Activated T-helper 2 cell treated with anti-CD3 and anti-CD28 coated beads, Interferon-gamma antibody, Interleukin-2, Interleukin-4, amounts not matched to agents 10 μg/mL and 5 μg/mL and 100 μg/mL, durations not matched to agents 14 hours and 24 hours and 36 hours (primary cell): ENCODE measurements at regions not wholly inside any gene's neighbourhood (a gene's known extent, or its start where the extent isn't known, plus 50 kb on each side); places are given as distances from the start of the nearest gene placed in this dataset.

Source experiments
- DNase-seq: peaks from one replicate; pipeline ENCODE4 v3.0.0; 2021; ENCODE audit warnings: low spot score
- H3K27ac Mint-ChIP-seq: one replicate; pipeline ENCODE4 v1.8.0; 2021; ENCODE audit warnings: mixed read lengths
- H3K27me3 Mint-ChIP-seq: one replicate; pipeline ENCODE4 v1.8.0; 2021; ENCODE audit warnings: low read depth, mixed read lengths
- H3K36me3 Mint-ChIP-seq: one replicate; pipeline ENCODE4 v1.8.0; 2021; ENCODE audit warnings: low read depth, mixed read lengths
- H3K4me1 Mint-ChIP-seq: one replicate; pipeline ENCODE4 v1.8.0; 2021; ENCODE audit warnings: low read depth, mixed read lengths
- H3K4me3 Mint-ChIP-seq: one replicate; pipeline ENCODE4 v1.8.0; 2021; ENCODE audit warnings: low read depth, mild to moderate bottlenecking, moderate library complexity, mixed read lengths
- H3K9me3 Mint-ChIP-seq: one replicate; pipeline ENCODE4 v1.8.0; 2021; ENCODE audit warnings: mixed read lengths
- intact Hi-C: fragments of 100-400 bp; cut with micrococcal nuclease; formaldehyde crosslinking; loops from one replicate; pipeline ENCODE4 v1.15.1; 2023

DNA sequence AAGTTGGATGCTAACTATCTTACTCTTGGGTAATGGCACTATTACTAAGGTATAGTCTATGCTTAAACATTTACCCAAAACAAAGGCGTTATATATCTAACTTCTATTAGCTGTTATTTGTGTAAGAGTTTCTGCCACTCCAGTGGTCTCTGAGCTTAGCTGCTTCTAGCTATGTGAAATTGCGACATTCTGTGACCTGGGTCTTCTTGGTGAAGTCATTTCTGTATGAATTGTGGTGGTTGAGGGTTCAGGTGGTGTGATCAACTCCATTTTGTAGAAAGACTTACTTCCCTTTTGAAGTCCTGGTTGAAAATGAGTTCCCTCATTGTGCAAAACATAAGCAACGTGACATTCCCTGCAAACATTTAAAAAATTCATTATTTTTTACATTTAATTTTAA, 221.6 kb downstream of the PIK3C3 start:
- intact Hi-C loops, result no loop called here
- no peak overlapping the region for H3K4me3 Mint-ChIP-seq
- no peak overlapping the region for H3K27ac Mint-ChIP-seq
- H3K4me1 Mint-ChIP-seq, result no peaks in the 10 kb centered on the region
- no peaks in the 10 kb centered on the region for H3K9me3 Mint-ChIP-seq
- H3K36me3 Mint-ChIP-seq, result no peaks in the 10 kb centered on the region
- H3K27me3 Mint-ChIP-seq, result no peaks in the 10 kb centered on the region
- DNase-seq, result no peak

DNA sequence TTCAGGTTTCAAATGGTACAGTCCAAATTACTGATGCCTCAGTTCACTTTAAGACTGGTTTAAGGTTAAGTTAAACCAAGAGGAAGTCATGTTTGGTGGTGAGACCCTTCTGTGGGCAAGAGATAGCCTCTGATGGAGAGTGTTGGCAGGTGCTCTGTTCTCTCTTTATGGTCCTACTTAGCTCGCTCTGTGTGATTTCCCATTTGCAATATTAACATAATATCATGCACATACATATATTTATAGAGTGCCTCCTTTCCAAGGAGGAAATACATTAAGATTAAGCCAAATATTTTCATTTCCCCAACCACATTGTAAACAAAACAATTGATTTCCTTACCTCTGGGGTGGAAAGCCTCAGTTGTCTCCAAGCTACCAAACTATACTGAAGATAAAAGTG, 222.4 kb downstream of the PIK3C3 start:
- H3K4me1 Mint-ChIP-seq, result no peaks in the 10 kb centered on the region

DNA sequence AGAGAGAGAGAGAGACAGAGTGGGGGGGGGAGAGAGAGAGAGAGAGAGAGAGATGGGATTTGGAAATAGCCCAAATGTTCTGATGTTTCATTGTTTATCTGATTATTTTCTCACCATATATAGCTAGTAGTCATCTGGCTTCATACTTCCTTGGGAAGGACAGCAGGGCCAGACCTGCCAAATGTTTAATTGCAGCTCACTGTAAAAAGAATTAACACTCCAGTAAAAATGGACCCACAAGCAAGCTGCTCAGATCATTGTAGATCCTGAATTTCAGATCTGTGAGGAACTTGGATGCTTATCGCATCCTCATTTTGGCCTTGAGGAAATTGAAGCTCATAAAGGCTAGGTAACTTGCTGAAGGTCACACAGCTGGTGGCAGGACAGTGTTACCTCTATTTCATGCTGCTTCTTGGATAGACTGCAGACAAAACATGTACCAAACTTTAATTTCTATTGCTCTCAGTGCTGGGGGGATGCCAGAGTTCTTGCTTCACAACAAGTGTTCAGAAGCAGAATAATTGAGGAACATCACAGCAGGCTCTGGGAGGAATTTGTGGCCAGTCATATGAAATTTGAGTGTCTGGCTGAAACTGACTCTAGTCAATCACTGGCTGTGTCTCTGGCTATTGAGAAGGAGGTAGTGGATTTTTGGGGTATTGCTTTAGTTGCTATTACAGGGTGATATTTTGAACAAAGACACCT, 223.5 kb downstream of the PIK3C3 start:
- intact Hi-C loops, result no loop called here
- H3K9me3 Mint-ChIP-seq, result no peaks in the 10 kb centered on the region
- no peak overlapping the region for H3K4me3 Mint-ChIP-seq
- no peaks in the 10 kb centered on the region for H3K4me1 Mint-ChIP-seq
- no peaks in the 10 kb centered on the region for H3K36me3 Mint-ChIP-seq
- no peaks in the 10 kb centered on the region for H3K27me3 Mint-ChIP-seq
- no peak for DNase-seq
- H3K27ac Mint-ChIP-seq, result no peak overlapping the region

More for the DNA sequence above, 222.4 kb downstream of the PIK3C3 start:
- no peak for DNase-seq
- no peaks in the 10 kb centered on the region for H3K9me3 Mint-ChIP-seq
- no peak overlapping the region for H3K27ac Mint-ChIP-seq
- H3K27me3 Mint-ChIP-seq, result no peaks in the 10 kb centered on the region
- intact Hi-C loops, result no loop called here
- H3K36me3 Mint-ChIP-seq, result no peaks in the 10 kb centered on the region
- no peak overlapping the region for H3K4me3 Mint-ChIP-seq

DNA sequence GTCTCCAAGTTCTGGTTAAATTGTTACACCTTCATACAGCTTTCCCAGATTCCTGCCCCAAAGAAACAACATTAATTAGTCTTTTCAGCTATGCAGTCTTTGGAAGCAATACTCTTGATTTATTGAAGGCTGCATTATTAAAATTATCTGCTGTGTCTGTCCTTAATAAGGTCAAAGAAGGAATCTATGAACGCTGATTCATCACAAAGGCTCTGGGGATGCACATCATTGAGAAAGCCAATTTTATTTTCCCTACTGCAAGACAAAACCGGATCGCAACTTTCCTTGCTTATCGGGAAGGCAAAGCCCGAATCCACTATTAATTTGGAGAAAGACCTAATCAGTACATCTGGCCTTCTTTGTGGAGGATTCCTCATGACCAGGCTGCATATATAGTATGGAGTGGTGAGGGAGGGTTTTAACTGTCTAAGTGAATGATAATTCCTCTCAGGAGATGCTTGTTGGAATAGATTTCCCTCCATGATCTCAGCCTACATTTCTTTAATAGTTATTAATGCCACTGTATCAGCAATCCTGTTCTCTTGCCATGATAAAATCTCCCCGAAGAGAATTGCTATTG, 224.6 kb downstream of the PIK3C3 start:
- H3K27ac Mint-ChIP-seq, result no peak overlapping the region
- intact Hi-C loops, result no loop called here
- no peak overlapping the region for H3K4me3 Mint-ChIP-seq
- no peaks in the 10 kb centered on the region for H3K27me3 Mint-ChIP-seq
- H3K36me3 Mint-ChIP-seq, result no peaks in the 10 kb centered on the region
- no peaks in the 10 kb centered on the region for H3K9me3 Mint-ChIP-seq
- DNase-seq, result no peak
- H3K4me1 Mint-ChIP-seq, result no peaks in the 10 kb centered on the region

DNA sequence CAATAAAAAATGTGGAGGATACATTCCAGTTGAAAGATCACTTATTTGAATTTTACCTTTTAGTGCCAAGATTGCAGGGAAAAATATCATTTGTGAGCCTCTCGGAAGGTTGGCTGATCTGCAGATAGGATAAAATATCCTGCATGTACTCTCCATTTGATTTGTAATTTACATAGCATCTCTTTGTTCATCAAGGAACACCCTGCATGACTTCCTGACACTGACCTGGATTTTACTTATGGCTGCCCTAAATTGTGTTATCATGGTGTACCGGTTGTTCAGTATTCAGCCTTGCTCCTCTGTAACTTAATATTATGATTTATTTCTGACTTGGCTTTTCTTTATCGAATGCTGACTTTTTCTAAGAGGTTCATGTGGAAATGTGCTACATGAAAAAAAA, 226.4 kb downstream of the PIK3C3 start:
- H3K9me3 Mint-ChIP-seq, result no peaks in the 10 kb centered on the region
- no peaks in the 10 kb centered on the region for H3K27me3 Mint-ChIP-seq
- intact Hi-C loops, result no loop called here
- H3K4me1 Mint-ChIP-seq, result no peaks in the 10 kb centered on the region
- H3K36me3 Mint-ChIP-seq, result no peaks in the 10 kb centered on the region
- no peak overlapping the region for H3K27ac Mint-ChIP-seq
- H3K4me3 Mint-ChIP-seq, result no peak overlapping the region
- no peak for DNase-seq

DNA sequence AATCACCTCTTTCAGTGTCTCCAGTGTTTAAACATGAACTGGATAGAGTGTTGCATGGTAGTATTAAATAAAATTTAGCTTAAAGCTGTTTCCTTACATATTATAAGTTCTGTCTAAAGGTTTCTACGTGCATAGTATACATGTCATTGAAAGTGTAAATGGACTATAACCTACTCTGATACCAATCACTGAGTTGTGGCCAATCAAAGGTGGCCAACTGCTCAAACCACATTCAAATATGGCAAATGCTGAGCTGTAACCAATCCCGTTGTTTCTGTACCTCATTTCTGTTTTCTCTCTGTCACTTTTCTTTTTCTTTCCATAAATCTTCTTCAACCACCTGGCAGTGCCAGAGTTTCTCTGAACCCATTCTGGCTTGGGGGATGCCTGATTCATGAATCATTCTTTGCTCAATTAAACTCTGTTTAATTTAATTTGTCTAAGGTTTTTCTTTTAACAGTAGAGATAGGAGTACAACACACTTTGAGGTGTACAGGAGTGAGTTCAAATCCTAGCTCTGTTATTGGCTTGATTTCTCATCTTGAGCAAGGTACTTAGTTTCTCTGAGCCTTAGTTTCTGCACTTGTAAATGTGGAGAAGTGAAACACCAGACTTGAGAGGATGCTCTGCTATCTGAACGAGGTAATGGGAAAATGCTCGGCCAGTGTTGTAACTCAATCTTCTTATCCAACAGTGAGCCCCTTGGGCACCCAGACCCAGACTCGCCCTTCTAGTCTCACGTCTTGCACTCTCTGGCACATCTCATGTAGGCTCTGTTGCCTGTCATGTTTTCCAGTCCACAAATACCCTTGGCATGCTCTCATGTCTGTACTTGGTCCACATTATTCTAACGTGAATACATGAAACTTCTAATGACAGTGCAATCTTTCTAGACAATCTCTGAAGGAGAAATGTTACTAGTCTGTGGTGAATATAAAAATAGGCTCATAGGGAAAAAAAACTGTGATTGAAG, 228.0 kb downstream of the PIK3C3 start:
- no peaks in the 10 kb centered on the region for H3K27me3 Mint-ChIP-seq
- intact Hi-C loops, result no loop called here
- no peaks in the 10 kb centered on the region for H3K9me3 Mint-ChIP-seq
- DNase-seq, result no peak
- no peak overlapping the region for H3K4me3 Mint-ChIP-seq
- no peaks in the 10 kb centered on the region for H3K36me3 Mint-ChIP-seq
- no peak overlapping the region for H3K27ac Mint-ChIP-seq
- H3K4me1 Mint-ChIP-seq, result no peaks in the 10 kb centered on the region

DNA sequence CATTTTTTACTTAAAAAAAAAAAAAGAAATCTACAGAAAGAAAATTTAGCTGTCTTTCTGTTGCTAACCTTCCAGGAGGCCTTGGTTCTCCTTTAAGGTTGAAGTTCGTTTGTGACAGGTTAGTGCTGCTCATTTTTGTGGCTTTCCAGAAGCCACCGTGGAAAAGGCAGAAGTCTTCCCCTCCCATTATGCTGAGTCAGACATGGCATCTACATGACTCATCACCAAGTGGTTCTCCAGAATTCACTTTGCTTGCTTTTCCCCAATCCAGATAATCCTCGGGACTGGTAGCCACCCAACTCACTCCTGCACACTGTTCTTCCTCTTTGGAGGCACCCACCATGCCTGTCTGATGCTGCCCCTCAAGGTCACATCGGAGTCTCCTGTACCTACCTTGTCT, 228.7 kb downstream of the PIK3C3 start:
- H3K36me3 Mint-ChIP-seq, result no peaks in the 10 kb centered on the region
- H3K9me3 Mint-ChIP-seq, result no peaks in the 10 kb centered on the region
- H3K27ac Mint-ChIP-seq, result no peak overlapping the region
- H3K27me3 Mint-ChIP-seq, result no peaks in the 10 kb centered on the region
- no peaks in the 10 kb centered on the region for H3K4me1 Mint-ChIP-seq
- H3K4me3 Mint-ChIP-seq, result no peak overlapping the region
- intact Hi-C loops, result no loop called here
- no peak for DNase-seq

DNA sequence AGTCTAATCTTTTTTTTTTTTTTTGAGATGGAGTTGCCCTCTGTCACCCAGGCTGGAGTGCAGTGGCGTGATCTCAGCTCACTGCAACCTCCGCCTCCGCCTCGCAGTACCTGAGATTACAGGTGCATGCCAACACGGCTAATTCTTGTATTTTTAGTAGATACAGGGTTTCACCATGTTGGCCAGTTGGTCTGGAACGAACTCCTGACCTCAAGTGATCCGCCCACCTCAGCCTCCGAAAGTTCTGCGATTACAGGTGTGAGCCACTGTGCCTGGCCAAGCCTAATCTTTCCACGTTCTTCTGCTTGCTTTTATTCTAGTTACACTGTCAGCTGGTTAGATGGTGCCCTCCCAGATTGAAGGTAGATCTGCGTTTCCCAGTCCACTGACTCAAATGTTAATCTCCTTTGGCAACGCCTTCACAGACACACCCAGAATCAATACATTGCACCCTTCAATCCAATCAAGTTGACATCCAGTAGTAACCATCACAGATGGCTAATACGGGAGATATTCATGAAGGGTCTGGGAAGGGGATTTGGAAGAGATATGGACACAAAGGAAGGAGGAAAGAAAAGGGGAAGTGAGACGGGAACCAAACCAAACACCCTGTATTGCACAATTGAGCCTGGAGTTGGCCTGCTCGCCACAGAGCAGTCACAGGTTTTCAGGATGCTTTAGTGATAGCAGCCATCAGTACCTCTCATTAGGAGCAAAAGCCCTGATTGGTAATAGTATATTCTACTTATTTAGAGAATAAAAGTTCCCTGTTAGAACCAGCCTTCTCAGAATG, 229.8 kb downstream of the PIK3C3 start:
- H3K9me3 Mint-ChIP-seq, result no peaks in the 10 kb centered on the region
- no peak for DNase-seq
- H3K36me3 Mint-ChIP-seq, result no peaks in the 10 kb centered on the region
- no peak overlapping the region for H3K27ac Mint-ChIP-seq
- H3K4me1 Mint-ChIP-seq, result no peaks in the 10 kb centered on the region
- H3K27me3 Mint-ChIP-seq, result no peaks in the 10 kb centered on the region
- no peak overlapping the region for H3K4me3 Mint-ChIP-seq
- intact Hi-C loops, result no loop called here

DNA sequence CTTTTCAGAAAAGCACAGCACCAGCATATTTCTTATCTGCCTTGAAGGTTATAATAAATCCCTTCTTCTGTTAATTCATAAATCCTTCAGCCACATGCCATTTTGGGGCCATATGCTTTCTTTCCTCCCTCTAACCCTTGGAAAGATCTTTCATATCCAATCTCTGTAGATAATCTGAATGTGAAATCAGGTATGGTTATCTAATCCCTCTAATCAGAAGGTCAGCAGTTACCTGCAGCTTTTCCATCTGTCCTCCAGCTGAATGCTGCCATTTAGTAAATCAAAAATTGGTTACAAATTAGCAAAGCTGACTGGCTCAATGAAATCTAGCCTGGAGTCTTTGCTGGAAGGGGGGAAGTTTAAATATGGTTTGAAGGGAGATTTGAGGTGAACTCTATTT, 230.5 kb downstream of the PIK3C3 start:
- Mint-ChIP-seq H3K27me3 (no peaks in the 10 kb centered on the region), H3K36me3 (no peaks in the 10 kb centered on the region), H3K9me3 (no peaks in the 10 kb centered on the region), H3K27ac (no peak overlapping the region), H3K4me3 (no peak overlapping the region), H3K4me1 (no peaks in the 10 kb centered on the region)
- intact Hi-C loops, result no loop called here
- DNase-seq, result no peak

DNA sequence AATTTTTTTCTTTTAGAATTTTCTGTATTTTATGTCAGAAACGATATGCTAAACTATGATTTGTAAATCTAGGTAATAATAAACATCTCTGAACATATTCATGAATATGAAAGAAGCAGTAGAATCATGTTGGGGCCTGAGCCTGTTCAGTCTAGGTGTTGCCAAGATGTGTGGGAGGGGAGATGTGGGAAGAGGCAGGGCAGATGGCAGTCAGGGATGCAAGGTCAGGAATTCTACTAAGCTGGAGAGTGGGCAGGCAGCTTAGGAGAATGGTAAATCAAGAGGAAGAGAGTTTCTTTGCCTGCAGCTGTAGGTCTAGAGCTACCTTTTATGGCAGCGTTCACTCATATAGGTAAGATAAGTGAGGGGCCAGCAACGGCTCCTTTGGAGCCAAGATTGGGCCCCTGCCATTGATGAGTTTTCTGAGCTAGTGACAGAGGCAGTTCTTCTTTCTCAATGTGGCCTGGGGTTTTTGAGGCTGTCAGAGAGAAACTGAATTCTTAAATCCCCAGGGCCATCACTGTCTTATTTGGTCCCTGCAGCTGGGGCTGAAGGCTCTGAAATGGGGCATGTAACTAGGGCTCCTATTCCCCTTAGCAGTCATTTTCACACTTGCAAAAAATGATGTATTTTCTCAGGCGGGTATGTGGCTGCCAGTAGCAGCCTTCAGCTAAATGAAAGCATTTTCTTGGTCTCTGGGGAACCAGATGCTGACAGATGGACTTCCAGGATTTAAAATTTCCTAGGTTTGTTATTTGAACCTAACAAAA, 232.8 kb downstream of the PIK3C3 start:
- Mint-ChIP-seq H3K9me3 (no peaks in the 10 kb centered on the region), H3K27me3 (no peaks in the 10 kb centered on the region), H3K27ac (no peak overlapping the region), H3K36me3 (no peaks in the 10 kb centered on the region), H3K4me1 (no peaks in the 10 kb centered on the region), H3K4me3 (no peak overlapping the region)
- intact Hi-C loops, result no loop called here
- DNase-seq, result no peak

DNA sequence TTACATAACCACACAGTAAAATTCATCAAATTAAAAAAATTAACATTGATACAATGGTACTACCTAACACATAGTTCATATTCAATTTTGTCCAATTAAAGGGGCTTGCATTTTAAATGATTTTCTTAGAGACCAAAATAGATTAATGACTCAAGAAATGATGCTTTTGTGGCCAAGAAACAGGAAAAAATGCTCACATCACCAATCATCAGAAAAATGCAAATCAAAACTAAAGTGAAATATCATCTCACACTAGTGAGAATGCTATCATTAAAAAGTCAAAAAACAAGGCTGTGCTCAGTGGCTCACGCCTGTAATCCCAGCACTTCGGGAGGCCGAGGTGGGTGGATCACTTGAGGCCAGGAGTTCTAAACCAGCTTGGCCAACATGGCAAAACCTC, 235.6 kb downstream of the PIK3C3 start:
- intact Hi-C loops, result no loop called here
- Mint-ChIP-seq H3K9me3 (no peaks in the 10 kb centered on the region), H3K36me3 (no peaks in the 10 kb centered on the region), H3K4me3 (no peak overlapping the region), H3K27me3 (no peaks in the 10 kb centered on the region), H3K27ac (no peak overlapping the region), H3K4me1 (no peaks in the 10 kb centered on the region)
- no peak for DNase-seq
